ENCODE measurements at regions not wholly inside any gene's neighbourhood (a gene's known extent, or its start where the extent isn't known, plus 50 kb on each side); places are given as distances from the start of the nearest gene placed in this dataset.

- no peak for FAIRE-seq
- TF ChIP-seq SPI1 (IDR thresholded peaks at IDR 0.05; ENCODE audit: low read depth, low read length): no peak
- TF ChIP-seq POU2F2 (IDR thresholded peaks at IDR 0.05; ENCODE audit: low read depth, low read length): no peak
- no peak for TF ChIP-seq PAX5 (IDR thresholded peaks at IDR 0.05; ENCODE audit: insufficient read depth, low read length, severe bottlenecking)
- TF ChIP-seq POLR2AphosphoS5 (IDR thresholded peaks at IDR 0.05; ENCODE audit: low read depth, low read length): no peak
- TF ChIP-seq TAF1 (IDR thresholded peaks at IDR 0.05; ENCODE audit: low read depth, low read length): no peak
- no peak for TF ChIP-seq POLR2A (IDR thresholded peaks at IDR 0.05; ENCODE audit: low read depth, low read length)
- no peak for DNase-seq (ENCODE audit: insufficient read length, low spot score)
These were observed 1105.8 kb upstream of the NXPH2 start for GRCh38 chr2:139885921-139886498.

- TF ChIP-seq POLR2AphosphoS5 (IDR thresholded peaks at IDR 0.05; ENCODE audit: low read depth, low read length) (no peak), POLR2A (IDR thresholded peaks at IDR 0.05; ENCODE audit: low read depth, low read length) (no peak)
- FAIRE-seq (no peak), DNase-seq (ENCODE audit: insufficient read length, low spot score) (no peak)
These were observed 1096.8 kb upstream of the NXPH2 start for GRCh38 chr2:139876964-139877363.

- no peak for FAIRE-seq
- no peak for DNase-seq (ENCODE audit: insufficient read length, low spot score)
- no peak for TF ChIP-seq TAF1 (IDR thresholded peaks at IDR 0.05; ENCODE audit: low read depth, low read length)
- no peak for TF ChIP-seq PAX5 (IDR thresholded peaks at IDR 0.05; ENCODE audit: insufficient read depth, low read length, severe bottlenecking)
- no peak for TF ChIP-seq POLR2AphosphoS5 (IDR thresholded peaks at IDR 0.05; ENCODE audit: low read depth, low read length)
- no peak for TF ChIP-seq SPI1 (IDR thresholded peaks at IDR 0.05; ENCODE audit: low read depth, low read length)
- no peak for TF ChIP-seq POLR2A (IDR thresholded peaks at IDR 0.05; ENCODE audit: low read depth, low read length)
These were observed 1096.1 kb upstream of the NXPH2 start for GRCh38 chr2:139876321-139876720.

GRCh38 chr2:139872503-139872902, 1092.3 kb upstream of the NXPH2 start:
- FAIRE-seq (no peak), DNase-seq (ENCODE audit: insufficient read length, low spot score) (no peak)
- TF ChIP-seq PAX5 (IDR thresholded peaks at IDR 0.05; ENCODE audit: insufficient read depth, low read length, severe bottlenecking): no peak
- TF ChIP-seq POLR2A (IDR thresholded peaks at IDR 0.05; ENCODE audit: low read depth, low read length): no peak

- FAIRE-seq: no peak
- DNase-seq (ENCODE audit: insufficient read length, low spot score): no peak
- no peak for TF ChIP-seq SPI1 (IDR thresholded peaks at IDR 0.05; ENCODE audit: low read depth, low read length)
- no peak for TF ChIP-seq POLR2AphosphoS5 (IDR thresholded peaks at IDR 0.05; ENCODE audit: low read depth, low read length)
- TF ChIP-seq TAF1 (IDR thresholded peaks at IDR 0.05; ENCODE audit: low read depth, low read length): no peak
- no peak for TF ChIP-seq POU2F2 (IDR thresholded peaks at IDR 0.05; ENCODE audit: low read depth, low read length)
- TF ChIP-seq PAX5 (IDR thresholded peaks at IDR 0.05; ENCODE audit: insufficient read depth, low read length, severe bottlenecking): no peak
- TF ChIP-seq POLR2A (IDR thresholded peaks at IDR 0.05; ENCODE audit: low read depth, low read length): no peak
These were observed 1091.8 kb upstream of the NXPH2 start for GRCh38 chr2:139872032-139872431.

- FAIRE-seq (no peak), DNase-seq (ENCODE audit: insufficient read length, low spot score) (no peak)
- no peak for TF ChIP-seq SPI1 (IDR thresholded peaks at IDR 0.05; ENCODE audit: low read depth, low read length)
- TF ChIP-seq POLR2A (IDR thresholded peaks at IDR 0.05; ENCODE audit: low read depth, low read length): no peak
- no peak for TF ChIP-seq TAF1 (IDR thresholded peaks at IDR 0.05; ENCODE audit: low read depth, low read length)
- TF ChIP-seq POU2F2 (IDR thresholded peaks at IDR 0.05; ENCODE audit: low read depth, low read length): no peak
- no peak for TF ChIP-seq POLR2AphosphoS5 (IDR thresholded peaks at IDR 0.05; ENCODE audit: low read depth, low read length)
- no peak for TF ChIP-seq PAX5 (IDR thresholded peaks at IDR 0.05; ENCODE audit: insufficient read depth, low read length, severe bottlenecking)
These were observed 1087.5 kb upstream of the NXPH2 start for GRCh38 chr2:139867601-139868226.

GRCh38 chr2:139864821-139865302, 1084.7 kb upstream of the NXPH2 start:
- TF ChIP-seq SPI1 (IDR thresholded peaks at IDR 0.05; ENCODE audit: low read depth, low read length): no peak
- no peak for TF ChIP-seq POLR2A (IDR thresholded peaks at IDR 0.05; ENCODE audit: low read depth, low read length)
- no peak for TF ChIP-seq POU2F2 (IDR thresholded peaks at IDR 0.05; ENCODE audit: low read depth, low read length)
- no peak for TF ChIP-seq POLR2AphosphoS5 (IDR thresholded peaks at IDR 0.05; ENCODE audit: low read depth, low read length)
- FAIRE-seq (no peak), DNase-seq (ENCODE audit: insufficient read length, low spot score) (no peak)

- DNase-seq (ENCODE audit: insufficient read length, low spot score) (no peak), FAIRE-seq (no peak)
- no peak for TF ChIP-seq POLR2A (IDR thresholded peaks at IDR 0.05; ENCODE audit: low read depth, low read length)
- TF ChIP-seq POLR2AphosphoS5 (IDR thresholded peaks at IDR 0.05; ENCODE audit: low read depth, low read length): no peak
- no peak for TF ChIP-seq TAF1 (IDR thresholded peaks at IDR 0.05; ENCODE audit: low read depth, low read length)
- no peak for TF ChIP-seq SPI1 (IDR thresholded peaks at IDR 0.05; ENCODE audit: low read depth, low read length)
- no peak for TF ChIP-seq PAX5 (IDR thresholded peaks at IDR 0.05; ENCODE audit: insufficient read depth, low read length, severe bottlenecking)
- no peak for TF ChIP-seq POU2F2 (IDR thresholded peaks at IDR 0.05; ENCODE audit: low read depth, low read length)
These were observed 1074.7 kb upstream of the NXPH2 start for GRCh38 chr2:139854769-139855483.

GRCh38 chr2:139850254-139850890, 1070.2 kb upstream of the NXPH2 start:
- no peak for DNase-seq (ENCODE audit: insufficient read length, low spot score)
- no peak for TF ChIP-seq POLR2AphosphoS5 (IDR thresholded peaks at IDR 0.05; ENCODE audit: low read depth, low read length)
- no peak for FAIRE-seq

GRCh38 chr2:139836769-139837168, 1056.6 kb upstream of the NXPH2 start:
- FAIRE-seq: no peak
- DNase-seq (ENCODE audit: insufficient read length, low spot score): no peak
- TF ChIP-seq PAX5 (IDR thresholded peaks at IDR 0.05; ENCODE audit: insufficient read depth, low read length, severe bottlenecking) (no peak), POLR2A (IDR thresholded peaks at IDR 0.05; ENCODE audit: low read depth, low read length) (no peak)

Data from GM12891 (cell line).